Skeletal muscle tissue (tissue), 3 donors: ENCODE measurements at regions not wholly inside any gene's neighbourhood (a gene's known extent, or its start where the extent isn't known, plus 50 kb on each side); places are given as distances from the start of the nearest gene placed in this dataset.
"Not testable (repeated sequence)": the region's sequence is repeated elsewhere in the genome, so short reads cannot be mapped to it uniquely, and the experiment has no call there.

Experiments
- H3K27ac ChIP-seq: one replicate; pipeline ENCODE4 v1.7.0; 2013; ENCODE audit warnings: mild to moderate bottlenecking, low read depth, low read length, inconsistent platforms
- H3K27me3 ChIP-seq, 3 donors: one replicate each; pipeline ENCODE4 v1.7.0; 2013; ENCODE audit warnings: low read length in 3 of 3; ENCODE audit not compliant: control insufficient read depth in 3 of 3, insufficient read depth in 3 of 3
- H3K36me3 ChIP-seq, 3 donors: one replicate each; pipeline ENCODE4 v1.7.0; 2013; ENCODE audit warnings: low read length in 3 of 3; ENCODE audit not compliant: control insufficient read depth in 3 of 3, insufficient read depth in 3 of 3
- H3K4me1 ChIP-seq, 3 donors: one replicate each; pipeline ENCODE4 v1.7.0; 2013; ENCODE audit warnings: low read length in 3 of 3, mild to moderate bottlenecking in 3 of 3; ENCODE audit not compliant: control insufficient read depth in 3 of 3, insufficient read depth in 3 of 3
- H3K4me3 ChIP-seq, 3 donors: one replicate each; pipeline ENCODE4 v1.7.0; 2013; ENCODE audit warnings: low read length in 3 of 3
- H3K9ac ChIP-seq, 3 donors: one replicate each; pipeline ENCODE4 v1.7.0; 2013; ENCODE audit warnings: low read length in 3 of 3, mild to moderate bottlenecking in 3 of 3, moderate library complexity in 2 of 3, low read depth in 1 of 3
- H3K9me3 ChIP-seq, 3 donors: one replicate each; pipeline ENCODE4 v1.7.0; 2013; ENCODE audit warnings: low read length in 3 of 3; ENCODE audit not compliant: control insufficient read depth in 3 of 3
- donor health status: Osteomylitis.

- Histone ChIP-seq H3K4me3 (no peak overlapping the region), H3K27me3 (no peaks in the 10 kb centered on the region), H3K36me3 (no peaks in the 10 kb centered on the region), H3K4me1 (peaks cover 0 to 4% (median 4%) of the 10 kb centered on the region in 3 donors), H3K27ac (no peak overlapping the region), H3K9ac (no peak overlapping the region), H3K9me3 (no peaks in the 10 kb centered on the region)
Observed at GRCh38 chr6:21918666-21919065, 325.1 kb downstream of the SOX4 start.

GRCh38 chr6:21922086-21922485 lies 328.5 kb downstream of the SOX4 start:
- Histone ChIP-seq H3K27ac (no peak overlapping the region), H3K4me3 (no peak overlapping the region), H3K36me3 (no peaks in the 10 kb centered on the region), H3K27me3 (no peaks in the 10 kb centered on the region), H3K4me1 (no peaks in the 10 kb centered on the region), H3K9ac (no peak overlapping the region), H3K9me3 (no peaks in the 10 kb centered on the region)

GRCh38 chr6:21924002-21924401 lies 330.5 kb downstream of the SOX4 start:
- no peak overlapping the region for H3K4me3 ChIP-seq
- H3K9ac ChIP-seq, result no peak overlapping the region
- H3K27me3 ChIP-seq, result no peaks in the 10 kb centered on the region
- no peaks in the 10 kb centered on the region for H3K36me3 ChIP-seq
- H3K4me1 ChIP-seq, result no peaks in the 10 kb centered on the region
- no peaks in the 10 kb centered on the region for H3K9me3 ChIP-seq
- H3K27ac ChIP-seq, result no peak overlapping the region

GRCh38 chr6:21928827-21929226 lies 335.3 kb downstream of the SOX4 start:
- Histone ChIP-seq H3K36me3 (no peaks in the 10 kb centered on the region), H3K27me3 (no peaks in the 10 kb centered on the region), H3K9ac (no peak overlapping the region), H3K4me1 (no peaks in the 10 kb centered on the region), H3K4me3 (no peak overlapping the region), H3K9me3 (peaks cover 0 to 4% (median 2%) of the 10 kb centered on the region in 3 donors), H3K27ac (no peak overlapping the region)

GRCh38 chr6:21931641-21932335 lies 338.2 kb downstream of the SOX4 start:
- no peaks in the 10 kb centered on the region for H3K4me1 ChIP-seq
- no peak overlapping the region for H3K4me3 ChIP-seq
- no peaks in the 10 kb centered on the region for H3K27me3 ChIP-seq
- no peak overlapping the region for H3K9ac ChIP-seq
- peaks cover 0 to 4% (median 2%) of the 10 kb centered on the region in 3 donors for H3K9me3 ChIP-seq
- no peaks in the 10 kb centered on the region for H3K36me3 ChIP-seq
- no peak overlapping the region for H3K27ac ChIP-seq

GRCh38 chr6:21933351-21933750 lies 339.8 kb downstream of the SOX4 start:
- Histone ChIP-seq H3K27me3 (no peaks in the 10 kb centered on the region), H3K36me3 (no peaks in the 10 kb centered on the region), H3K27ac (no peak overlapping the region), H3K9me3 (peaks cover 0 to 4% (median 2%) of the 10 kb centered on the region in 3 donors), H3K4me1 (no peaks in the 10 kb centered on the region), H3K4me3 (no peak overlapping the region), H3K9ac (no peak overlapping the region)

- Histone ChIP-seq H3K27me3 (no peaks in the 10 kb centered on the region), H3K4me3 (no peak overlapping the region), H3K27ac (no peak overlapping the region), H3K4me1 (no peaks in the 10 kb centered on the region), H3K9ac (no peak overlapping the region), H3K9me3 (peaks cover 0 to 4% (median 0%) of the 10 kb centered on the region in 3 donors), H3K36me3 (no peaks in the 10 kb centered on the region)
Observed at GRCh38 chr6:21935142-21935541, 341.6 kb downstream of the SOX4 start.

- no peaks in the 10 kb centered on the region for H3K36me3 ChIP-seq
Observed at GRCh38 chr6:21935561-21936028, 342.0 kb downstream of the SOX4 start.

GRCh38 chr6:21937466-21937865 lies 343.9 kb downstream of the SOX4 start:
- Histone ChIP-seq H3K9me3 (no peaks in the 10 kb centered on the region), H3K4me3 (no peak overlapping the region), H3K27ac (no peak overlapping the region), H3K4me1 (no peaks in the 10 kb centered on the region), H3K36me3 (no peaks in the 10 kb centered on the region), H3K9ac (no peak overlapping the region), H3K27me3 (no peaks in the 10 kb centered on the region)

More at GRCh38 chr6:21935561-21936028, 342.0 kb downstream of the SOX4 start:
- Histone ChIP-seq H3K9me3 (peaks cover 0 to 4% (median 0%) of the 10 kb centered on the region in 3 donors), H3K27ac (no peak overlapping the region), H3K4me3 (no peak overlapping the region), H3K9ac (no peak overlapping the region), H3K4me1 (no peaks in the 10 kb centered on the region), H3K27me3 (no peaks in the 10 kb centered on the region)

- not testable (repeated sequence) for H3K4me3 ChIP-seq, H3K9ac ChIP-seq, H3K4me1 ChIP-seq, H3K36me3 ChIP-seq, H3K9me3 ChIP-seq, H3K27ac ChIP-seq, H3K27me3 ChIP-seq
Observed at GRCh38 chr6:21939066-21939465, 345.5 kb downstream of the SOX4 start.
